Thoracic aorta (tissue), 2 donors: ENCODE measurements at regions not wholly inside any gene's neighbourhood (a gene's known extent, or its start where the extent isn't known, plus 50 kb on each side); places are given as distances from the start of the nearest gene placed in this dataset.

Experiments used
- ATAC-seq: fragments of 150-250 bp; one replicate; pipeline ENCODE4 v1.8.0; 2017; ENCODE audit warnings: low read depth; ENCODE audit not compliant: insufficient number of reproducible peaks, low FRiP score
- DNase-seq: peaks from one replicate; pipeline ENCODE4 v3.0.0-alpha.2; 2020; ENCODE audit warnings: low spot score
- H3K27ac ChIP-seq, 2 donors: fragments of 200-600 bp; sonication (generic); 1 replicate in 1 of 2; 2 replicates in 1 of 2; pipeline ENCODE4 v1.5.1; 2016; ENCODE audit warnings: mild to moderate bottlenecking in 2 of 2, moderate library complexity in 2 of 2
- H3K27me3 ChIP-seq: fragments of 200-600 bp; sonication (generic); replicated peaks from 2 replicates; pipeline ENCODE4 v1.6.0; 2016; ENCODE audit warnings: mild to moderate bottlenecking; ENCODE audit not compliant: insufficient read depth
- H3K36me3 ChIP-seq: fragments of 200-600 bp; sonication (generic); one replicate; pipeline ENCODE4 v1.5.1; 2016
- H3K4me1 ChIP-seq, 2 donors: fragments of 200-600 bp; sonication (generic); 1 replicate in 1 of 2; 2 replicates in 1 of 2; pipeline versions ENCODE4 v1.5.1 to v1.6.0; 2016; ENCODE audit warnings: low read depth in 2 of 2, mild to moderate bottlenecking in 1 of 2; ENCODE audit not compliant: control insufficient read depth in 1 of 2
- H3K4me3 ChIP-seq: fragments of 200-600 bp; sonication (generic); 2 replicates; pipeline ENCODE4 v1.5.1; 2016; ENCODE audit warnings: mild to moderate bottlenecking
- H3K9me3 ChIP-seq: fragments of 200-600 bp; sonication (generic); 2 replicates; pipeline ENCODE4 v1.5.1; 2016
- CTCF ChIP-seq: fragments of 200-600 bp; sonication (generic); IDR thresholded peaks from one replicate; pipeline ENCODE4 v1.5.1; 2019; ENCODE audit warnings: antibody characterized with exemption

GRCh38 chr7:18370633-18371032 is 124.9 kb upstream of the HDAC9 start:
- no peak for TF ChIP-seq CTCF
- Histone ChIP-seq H3K4me3 (no peak overlapping the region), H3K9me3 (no peaks in the 10 kb centered on the region), H3K27ac (no peak overlapping the region), H3K4me1 (no peaks in the 10 kb centered on the region), H3K36me3 (no peaks in the 10 kb centered on the region), H3K27me3 (no peaks in the 10 kb centered on the region)
- DNase-seq (no peak), ATAC-seq (no peak)

DNA sequence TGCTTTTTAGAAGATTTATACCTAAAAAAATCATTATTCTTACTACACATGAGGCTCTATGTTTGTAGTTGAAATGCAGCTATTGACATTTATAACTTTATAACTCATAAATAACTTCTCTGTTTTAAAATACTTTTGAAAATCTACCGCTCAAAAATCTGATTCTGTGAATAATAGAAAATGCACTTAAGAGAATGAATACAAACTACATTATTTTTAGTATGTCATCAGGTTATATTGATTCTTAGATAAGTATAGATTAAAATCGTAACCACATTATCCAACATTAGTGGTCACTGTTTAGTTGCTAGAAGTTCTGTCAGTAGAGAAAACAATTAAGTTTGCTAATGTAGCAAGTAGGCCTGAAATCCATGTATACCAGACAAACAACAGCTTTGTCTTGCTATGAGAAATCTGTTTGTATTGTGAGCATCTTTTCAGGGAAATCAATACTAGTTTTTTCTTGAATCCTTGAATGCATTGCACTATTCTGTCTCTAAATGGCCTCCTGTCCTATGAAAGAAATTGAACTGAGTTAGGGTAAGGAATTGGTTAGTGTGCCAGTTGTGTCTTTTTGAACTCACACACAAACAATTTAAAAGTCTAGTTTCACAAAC is 116.5 kb upstream of the HDAC9 start:
- DNase-seq (no peak), ATAC-seq (no peak)
- H3K9me3 ChIP-seq, result no peaks in the 10 kb centered on the region
- H3K27ac ChIP-seq, result no peak overlapping the region
- H3K4me3 ChIP-seq, result no peak overlapping the region
- no peaks in the 10 kb centered on the region for H3K36me3 ChIP-seq
- no peak for TF ChIP-seq CTCF
- no peaks in the 10 kb centered on the region for H3K4me1 ChIP-seq
- no peaks in the 10 kb centered on the region for H3K27me3 ChIP-seq

DNA sequence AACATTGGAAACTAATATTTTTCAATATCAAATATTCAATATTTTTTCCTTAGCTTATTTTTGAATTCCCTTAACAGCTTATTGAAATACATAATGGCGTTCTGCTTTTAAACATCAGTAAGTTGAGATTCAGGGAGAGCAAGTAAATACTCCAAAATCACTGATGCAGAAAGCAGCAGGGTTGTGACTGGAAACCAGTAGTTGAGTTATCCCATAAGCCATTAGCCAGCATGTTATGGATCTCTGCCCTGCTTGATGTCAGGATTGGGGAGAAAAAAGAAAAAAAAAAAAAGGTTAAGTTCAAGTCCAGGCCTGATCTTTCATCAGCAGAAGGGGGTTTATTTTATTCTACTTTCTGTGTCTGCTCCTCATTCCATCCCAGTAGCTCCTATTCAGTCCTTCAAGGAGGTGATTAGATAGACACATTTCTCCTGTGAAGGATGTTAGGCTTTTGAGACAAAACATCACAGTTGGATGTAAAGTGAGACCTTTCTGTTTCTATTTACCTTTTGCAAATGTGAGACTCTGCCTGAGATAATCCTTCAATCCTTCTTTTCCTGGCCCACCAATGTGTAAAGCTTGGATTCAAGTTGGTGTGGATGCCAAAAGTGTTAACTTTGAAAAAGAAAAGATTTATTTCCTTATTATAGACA is 110.9 kb upstream of the HDAC9 start:
- H3K27me3 ChIP-seq, result no peaks in the 10 kb centered on the region
- H3K9me3 ChIP-seq, result no peaks in the 10 kb centered on the region
- ATAC-seq (no peak), DNase-seq (no peak)
- H3K4me3 ChIP-seq, result no peak overlapping the region
- H3K27ac ChIP-seq, result no peak overlapping the region
- H3K4me1 ChIP-seq, result peaks cover 10 to 28% of the 10 kb centered on the region in 2 donors
- no peaks in the 10 kb centered on the region for H3K36me3 ChIP-seq
- no peak for TF ChIP-seq CTCF

- Histone ChIP-seq H3K27me3 (no peaks in the 10 kb centered on the region), H3K4me3 (no peak overlapping the region), H3K9me3 (no peaks in the 10 kb centered on the region), H3K27ac (no peak overlapping the region), H3K36me3 (no peaks in the 10 kb centered on the region), H3K4me1 (peaks cover 13 to 43% of the 10 kb centered on the region in 2 donors)
- ATAC-seq (no peak), DNase-seq (no peak)
- TF ChIP-seq CTCF, result no peak
Observed at GRCh38 chr7:18386607-18387006, 108.9 kb upstream of the HDAC9 start.

- Histone ChIP-seq H3K27ac (no peak overlapping the region), H3K4me1 (peaks cover 13 to 43% of the 10 kb centered on the region in 2 donors), H3K27me3 (no peaks in the 10 kb centered on the region), H3K9me3 (no peaks in the 10 kb centered on the region), H3K36me3 (no peaks in the 10 kb centered on the region), H3K4me3 (no peak overlapping the region)
- no peak for TF ChIP-seq CTCF
- DNase-seq, result no peak
- ATAC-seq, result no peak
Observed at GRCh38 chr7:18387191-18387735, 108.3 kb upstream of the HDAC9 start.
